ENCODE measurements at regions not wholly inside any gene's neighbourhood (a gene's known extent, or its start where the extent isn't known, plus 50 kb on each side); places are given as distances from the start of the nearest gene placed in this dataset.

DNA sequence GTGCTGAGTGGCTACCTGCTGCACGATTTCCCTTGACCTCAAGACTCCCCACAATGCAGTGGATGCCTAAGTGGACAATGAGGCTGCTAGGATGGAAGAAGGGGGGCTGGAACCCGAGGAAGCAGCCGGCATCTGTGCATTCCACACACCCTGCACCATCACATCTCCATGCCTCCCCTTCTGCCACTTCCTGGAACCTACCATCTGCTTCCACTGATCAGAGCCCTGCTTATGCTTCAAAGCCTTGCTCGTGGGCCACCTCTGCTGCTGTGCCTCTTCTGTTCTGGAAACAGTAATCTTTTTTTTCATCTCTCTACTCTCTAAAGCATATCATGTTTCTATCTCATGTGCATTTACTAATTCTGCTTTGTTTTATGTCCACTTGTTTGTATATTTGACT, 66.2 kb upstream of the WDR26 start:
- TF ChIP-seq POLR2AphosphoS5 (IDR thresholded peaks at IDR 0.05; ENCODE audit: low read depth, low read length): no peak
- TF ChIP-seq POLR2A (IDR thresholded peaks at IDR 0.05; ENCODE audit: low read depth, low read length): no peak
- TF ChIP-seq POU2F2 (IDR thresholded peaks at IDR 0.05; ENCODE audit: low read depth, low read length): no peak
- TF ChIP-seq TAF1 (IDR thresholded peaks at IDR 0.05; ENCODE audit: low read depth, low read length): no peak
